ENCODE measurements at regions not wholly inside any gene's neighbourhood (a gene's known extent, or its start where the extent isn't known, plus 50 kb on each side); places are given as distances from the start of the nearest gene placed in this dataset.

DNA sequence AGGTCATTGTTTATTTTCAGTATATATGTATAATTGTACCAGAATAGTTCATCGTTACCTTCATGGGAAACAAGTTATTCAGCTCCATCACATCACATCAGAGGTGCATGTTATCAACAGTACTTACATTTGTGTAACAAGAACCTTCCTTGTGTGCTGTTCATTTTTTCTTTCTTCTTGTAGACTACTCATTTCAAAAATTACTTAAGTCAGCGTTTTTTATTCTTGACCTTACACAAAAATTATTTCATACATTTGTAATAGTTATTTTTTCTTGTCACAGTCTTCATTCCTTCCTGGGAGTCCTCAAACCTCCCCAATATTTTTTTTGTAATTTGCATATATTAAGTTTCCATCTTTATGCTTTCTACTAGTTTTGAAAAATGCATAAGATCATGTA lies 725.7 kb upstream of the ADGRB3 start:
- TF ChIP-seq TAF1 (IDR thresholded peaks at IDR 0.05; ENCODE audit: low read depth, low read length) (no peak), PAX5 (IDR thresholded peaks at IDR 0.05; ENCODE audit: insufficient read depth, low read length, severe bottlenecking) (no peak), POLR2A (IDR thresholded peaks at IDR 0.05; ENCODE audit: low read depth, low read length) (no peak)

Measured in GM12891 (cell line).